Stimulated activated CD4-positive, alpha-beta T cell treated with anti-CD3 and anti-CD28 coated beads, TNF-alpha, amount 100 ng/mL, for 4 hours (primary cell): ENCODE measurements at regions not wholly inside any gene's neighbourhood (a gene's known extent, or its start where the extent isn't known, plus 50 kb on each side); places are given as distances from the start of the nearest gene placed in this dataset.

Experiments used
- DNase-seq, 3 experiments: peaks; one replicate each; pipeline ENCODE4 v3.0.0-alpha.2; 2020; ENCODE audit warnings: low read depth in 3 of 3

DNA sequence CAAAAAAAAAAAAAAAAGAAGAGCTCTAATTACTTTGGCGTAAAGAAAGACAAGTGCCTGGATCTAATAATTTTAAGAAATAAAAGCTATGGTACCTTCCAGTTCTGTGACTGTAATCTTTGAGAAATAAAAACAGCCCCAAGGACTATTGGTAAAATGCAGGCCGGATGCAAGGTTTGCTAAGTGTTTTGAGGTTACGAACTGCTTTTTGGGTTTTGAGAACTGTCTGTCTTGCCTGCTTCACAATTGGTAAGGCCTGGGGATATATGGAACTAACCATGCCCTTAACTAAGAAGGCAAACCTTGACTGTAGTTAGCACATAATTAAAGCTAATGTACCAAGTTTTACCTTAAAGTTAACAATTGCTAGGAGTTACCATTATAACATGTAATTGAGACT is 388.4 kb upstream of the CBLB start:
- DNase-seq = no peak

DNA sequence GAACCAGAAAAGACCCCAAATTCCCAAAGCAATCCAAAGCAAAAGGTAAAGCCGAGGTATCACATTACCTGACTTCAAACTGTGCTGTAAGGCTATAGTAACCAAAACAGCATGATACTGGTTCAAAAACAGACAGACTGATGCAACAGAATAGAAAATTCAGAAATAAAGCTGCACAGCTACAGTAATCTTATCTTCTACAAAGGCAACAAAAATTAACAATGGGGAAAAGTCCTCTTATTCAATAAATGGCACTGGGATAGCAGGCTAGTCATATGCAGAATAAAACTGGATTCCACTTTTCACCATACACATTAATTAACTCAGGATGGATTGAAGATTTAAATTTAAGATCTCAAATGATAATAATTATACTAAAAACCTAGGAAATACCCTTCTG is 392.6 kb upstream of the CBLB start:
- no peak for DNase-seq

DNA sequence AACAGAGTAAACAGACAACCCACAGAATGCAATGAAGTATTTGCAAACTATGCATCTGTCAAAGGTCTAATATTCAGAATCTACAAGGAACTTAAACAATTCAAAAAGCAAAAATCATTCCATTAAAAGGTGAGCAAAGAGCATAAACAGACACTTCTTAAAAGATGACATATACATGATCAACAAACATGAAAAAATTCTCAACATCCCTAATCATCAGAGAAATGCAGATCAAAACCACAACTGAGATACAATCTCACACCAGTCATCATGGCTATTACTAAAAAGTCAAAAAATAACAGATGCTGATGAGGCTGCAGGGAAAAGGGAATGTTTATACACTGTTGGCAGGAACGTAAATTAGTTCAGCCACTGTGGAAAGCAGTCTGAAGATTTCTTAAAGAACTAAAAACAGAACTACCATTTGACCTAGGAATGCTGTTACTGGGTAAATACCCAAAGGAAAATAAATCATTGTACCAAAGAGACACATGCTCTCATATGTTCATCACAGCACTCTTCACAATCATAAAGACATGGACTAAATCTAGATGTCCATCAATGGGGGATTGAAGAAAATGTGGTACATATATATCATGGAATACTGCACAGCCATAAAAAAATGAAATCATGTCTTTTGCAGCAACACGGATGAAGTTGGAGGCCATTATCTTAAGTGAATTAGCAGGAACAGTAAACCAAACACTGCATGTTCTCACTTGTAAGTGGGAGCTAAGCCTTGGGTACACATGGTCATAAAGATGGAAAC is 393.3 kb upstream of the CBLB start:
- DNase-seq = no peak

DNA sequence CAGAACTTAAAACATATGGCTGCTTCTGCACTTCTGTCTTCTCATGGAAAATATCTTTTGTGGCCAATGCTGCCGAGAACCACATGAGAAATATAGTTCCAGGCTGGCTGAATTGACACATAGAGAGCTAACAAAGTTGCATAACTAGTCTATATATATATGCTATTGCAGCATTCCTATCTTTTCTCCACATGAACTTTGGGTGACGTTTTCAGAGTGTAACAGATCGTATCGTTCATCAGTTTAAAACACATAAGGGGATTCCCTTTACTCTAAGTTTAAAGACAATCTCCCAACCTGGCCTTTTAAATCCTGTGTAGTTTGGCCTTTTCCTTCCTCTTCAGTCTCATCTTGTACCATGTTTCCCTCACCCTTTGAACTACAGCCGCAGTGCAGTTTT is 394.2 kb upstream of the CBLB start:
- DNase-seq = no peak

DNA sequence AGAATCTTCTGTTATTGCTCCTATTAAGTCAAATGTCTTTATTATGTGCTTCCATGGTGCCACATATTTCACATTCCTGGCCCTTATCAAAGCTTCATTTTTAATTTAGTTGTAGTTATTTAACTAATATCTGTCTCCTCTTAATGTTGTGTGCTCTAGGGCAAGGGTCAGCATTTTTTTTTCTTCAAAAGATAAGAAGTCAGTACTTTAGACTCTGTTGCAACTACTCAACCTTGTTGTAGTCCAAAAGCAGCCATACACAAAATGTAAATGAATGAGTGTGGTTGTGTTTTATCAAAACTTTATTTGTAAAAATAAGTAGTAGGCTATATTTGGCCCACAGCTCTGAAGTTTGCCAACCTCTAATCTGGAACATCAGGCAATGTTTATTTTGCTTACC is 394.7 kb upstream of the CBLB start:
- DNase-seq = no peak

DNA sequence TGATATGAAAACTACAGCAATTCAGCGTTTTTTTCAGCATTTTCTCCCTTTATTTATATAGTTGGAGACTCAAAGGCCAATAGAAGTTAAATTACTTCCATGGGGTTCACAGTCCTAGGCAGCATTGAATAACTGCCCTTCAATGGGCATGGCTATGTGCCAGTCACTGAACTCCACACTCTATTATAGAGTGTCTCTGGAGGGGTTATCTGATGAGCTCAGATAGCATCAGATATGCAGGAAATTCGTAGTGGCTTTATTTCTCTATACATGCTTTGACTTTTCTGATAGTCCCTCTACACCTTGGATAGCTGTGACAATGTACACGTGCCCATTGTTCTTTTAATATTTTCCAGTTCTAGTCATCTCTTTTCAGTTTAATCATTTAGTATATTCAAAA is 396.9 kb upstream of the CBLB start:
- no peak for DNase-seq

DNA sequence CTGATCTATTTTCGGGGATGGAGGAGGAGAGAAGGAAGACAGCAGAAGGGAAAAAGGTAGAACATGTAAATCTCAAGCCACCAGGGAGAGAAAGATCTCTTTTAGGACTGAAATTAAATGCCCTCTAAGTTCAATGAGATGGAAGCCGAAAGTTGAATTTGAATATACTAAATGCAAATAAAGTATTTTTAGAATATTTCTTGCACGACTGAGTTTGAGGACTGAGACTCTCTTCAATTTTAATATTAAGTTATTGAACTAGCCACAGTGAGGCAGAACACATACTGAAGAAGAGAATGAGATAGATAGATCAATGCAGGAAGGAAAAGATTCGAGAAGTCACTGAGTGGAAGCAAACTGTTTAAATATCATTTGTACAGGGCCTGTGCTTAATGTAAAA is 399.9 kb upstream of the CBLB start:
- no peak for DNase-seq

DNA sequence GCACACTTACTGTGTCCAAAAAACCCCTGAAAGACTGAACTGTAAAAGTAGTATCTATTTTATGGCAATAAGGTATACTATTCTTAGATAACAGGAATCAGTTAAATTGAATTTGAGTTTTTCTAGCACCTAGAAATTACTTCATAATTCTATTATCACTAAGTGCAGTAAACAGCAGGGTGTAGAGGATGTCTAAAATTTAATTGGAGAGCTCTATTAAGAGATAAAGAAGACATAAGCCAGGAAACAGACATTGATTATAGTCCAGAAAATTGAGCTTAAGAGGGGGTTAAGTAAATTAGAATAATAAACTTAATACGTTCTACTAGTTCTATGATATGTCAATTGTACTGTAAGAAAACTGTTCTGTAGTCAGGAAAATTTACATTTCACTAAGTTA is 403.5 kb upstream of the CBLB start:
- no peak for DNase-seq

DNA sequence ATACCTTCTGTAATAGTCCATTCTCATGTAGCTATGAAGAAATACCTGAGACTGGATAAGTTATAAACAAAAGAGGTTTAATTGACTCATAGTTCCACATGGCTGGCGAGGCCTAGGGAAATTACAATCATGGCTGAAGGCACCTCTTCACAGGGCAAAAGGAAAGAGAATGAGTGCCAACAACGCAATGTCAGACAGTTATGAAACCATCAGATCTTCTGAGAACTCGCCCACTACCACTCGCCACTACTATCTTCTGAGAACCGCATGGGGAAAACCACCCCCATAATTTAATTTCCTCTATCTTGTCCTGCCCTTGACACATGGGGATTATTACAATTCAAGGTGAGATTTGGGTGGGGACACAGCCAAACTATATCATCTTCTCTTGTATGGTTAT is 406.8 kb upstream of the CBLB start:
- DNase-seq = no peak

DNA sequence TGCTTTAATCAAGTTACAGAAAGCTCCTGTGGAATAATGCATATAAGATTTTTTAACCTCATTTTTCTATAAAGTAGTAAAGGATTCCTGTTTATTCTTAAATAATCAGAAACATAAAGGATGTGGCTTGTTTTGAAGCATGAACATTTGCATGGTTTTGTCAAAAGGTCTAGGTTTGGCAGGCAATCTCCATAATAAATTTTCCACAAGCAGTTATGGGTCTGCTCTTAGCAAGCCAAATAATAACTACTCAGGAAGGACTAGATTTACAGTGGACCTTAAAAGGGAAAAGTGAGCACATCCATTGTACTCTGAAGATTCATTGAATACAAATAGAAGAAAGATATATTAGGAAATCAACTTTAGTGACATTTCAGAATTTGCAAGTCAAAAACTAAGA is 407.3 kb upstream of the CBLB start:
- DNase-seq = no peak

DNA sequence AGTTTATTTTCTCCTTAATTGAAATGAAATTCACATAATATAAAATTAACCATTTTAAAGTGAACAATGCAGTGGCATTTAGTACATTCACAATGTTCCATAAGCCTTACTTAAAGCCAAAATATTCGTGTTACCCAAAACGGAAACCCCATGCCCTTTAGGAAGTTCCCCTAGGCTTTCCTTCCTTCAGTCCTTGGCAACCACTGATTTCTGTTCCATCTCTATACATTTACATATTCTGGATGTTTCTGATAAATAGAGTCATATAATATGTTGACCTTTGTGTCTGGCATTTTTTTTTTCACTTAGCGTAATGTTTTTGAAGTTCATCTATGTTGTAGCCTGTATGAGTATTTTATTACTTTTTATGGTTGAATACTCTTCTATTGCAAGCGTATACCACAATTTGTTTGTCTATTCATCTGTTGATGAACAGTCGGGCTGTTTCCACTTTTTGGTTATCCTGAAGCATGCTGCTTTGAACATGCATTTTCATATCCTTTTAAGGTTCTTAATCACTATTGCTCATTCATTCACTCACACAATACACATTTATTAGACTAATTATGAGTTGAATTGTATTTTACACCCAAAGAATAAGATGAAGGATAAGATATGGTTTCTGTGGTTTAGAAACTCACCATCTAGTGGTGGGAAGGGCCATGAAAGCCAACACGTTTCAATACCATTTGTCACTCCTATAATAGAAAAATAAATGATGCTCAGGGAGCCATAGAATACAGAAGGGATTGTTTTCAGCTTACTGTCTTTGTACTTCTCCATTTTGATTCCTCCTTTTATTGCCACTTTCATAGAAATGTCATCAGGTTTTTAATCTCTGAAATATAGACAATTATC is 408.2 kb upstream of the CBLB start:
- no peak for DNase-seq

DNA sequence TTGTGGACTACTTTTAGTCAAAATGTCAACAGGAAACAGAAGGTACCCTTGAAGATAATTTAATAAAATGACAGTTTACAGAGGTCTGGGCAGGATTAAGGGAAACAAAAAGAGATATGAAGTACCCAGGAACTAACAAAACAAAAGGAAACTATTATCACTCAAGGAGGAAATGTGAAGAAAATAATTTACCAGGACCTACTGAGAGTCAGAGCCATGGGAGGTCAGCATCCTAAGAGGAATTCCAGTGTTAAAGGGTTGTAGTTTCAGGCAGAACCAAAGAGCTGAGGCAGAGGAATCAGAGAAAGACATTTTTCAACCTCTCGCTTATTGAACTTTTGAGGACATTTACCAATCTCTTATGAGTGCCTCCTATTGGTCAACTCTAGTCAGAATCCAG is 408.9 kb upstream of the CBLB start:
- DNase-seq = no peak

DNA sequence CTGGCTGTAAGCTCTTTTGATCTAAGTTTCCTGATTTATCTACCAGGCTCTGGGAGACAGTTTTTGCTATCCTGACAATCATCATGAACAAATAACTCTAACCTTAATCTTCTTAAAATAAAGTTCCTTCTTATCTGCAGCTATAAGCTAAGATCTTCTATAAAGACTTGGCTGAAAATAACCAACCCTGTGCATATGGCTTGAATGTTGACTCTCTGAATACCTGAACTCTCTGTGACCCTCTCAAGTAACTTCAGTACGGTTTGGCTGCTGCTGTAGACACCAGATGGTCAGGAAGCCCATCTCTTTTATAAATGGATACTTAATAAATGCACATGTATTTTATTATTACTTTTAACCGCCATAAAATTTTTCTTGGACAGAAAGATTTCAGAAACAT is 412.4 kb upstream of the CBLB start:
- DNase-seq = no peak

DNA sequence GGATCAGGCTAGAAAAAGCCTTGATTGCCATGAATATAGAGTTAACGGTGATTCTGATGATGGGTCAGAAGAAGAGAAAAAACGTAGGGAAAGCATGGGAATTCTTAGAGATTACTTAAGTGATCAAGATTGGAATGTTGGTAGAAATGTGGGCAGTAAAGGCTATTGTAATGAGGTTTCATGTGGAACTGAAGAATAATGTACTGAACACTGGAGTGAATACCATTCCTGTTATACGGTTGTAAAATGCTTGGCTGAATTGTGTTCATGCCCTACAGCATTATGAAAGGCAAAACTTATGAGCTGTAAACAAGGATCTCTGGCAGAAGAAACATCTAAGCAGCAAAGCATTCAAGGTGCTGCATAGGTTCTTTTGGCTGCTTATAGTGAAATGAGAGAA is 414.1 kb upstream of the CBLB start:
- DNase-seq = no peak

DNA sequence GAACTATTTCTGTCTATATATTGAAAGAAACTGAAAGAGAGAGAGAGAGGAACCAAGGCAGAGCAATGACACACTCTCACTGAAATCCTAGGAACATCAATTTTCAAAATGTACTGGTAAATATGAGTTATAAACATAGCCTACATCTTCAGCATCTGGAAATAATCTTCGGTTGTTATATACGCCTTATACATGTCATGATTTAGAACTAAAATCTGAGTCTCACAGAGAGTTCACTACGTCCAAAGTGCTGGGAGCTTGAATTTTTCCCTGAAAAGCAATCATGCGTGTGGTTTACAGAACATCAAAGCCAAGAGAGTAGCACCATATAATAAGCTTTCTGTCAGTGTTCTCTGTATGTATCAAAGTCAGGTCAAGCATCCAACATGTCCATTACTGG is 420.0 kb upstream of the CBLB start:
- no peak for DNase-seq

DNA sequence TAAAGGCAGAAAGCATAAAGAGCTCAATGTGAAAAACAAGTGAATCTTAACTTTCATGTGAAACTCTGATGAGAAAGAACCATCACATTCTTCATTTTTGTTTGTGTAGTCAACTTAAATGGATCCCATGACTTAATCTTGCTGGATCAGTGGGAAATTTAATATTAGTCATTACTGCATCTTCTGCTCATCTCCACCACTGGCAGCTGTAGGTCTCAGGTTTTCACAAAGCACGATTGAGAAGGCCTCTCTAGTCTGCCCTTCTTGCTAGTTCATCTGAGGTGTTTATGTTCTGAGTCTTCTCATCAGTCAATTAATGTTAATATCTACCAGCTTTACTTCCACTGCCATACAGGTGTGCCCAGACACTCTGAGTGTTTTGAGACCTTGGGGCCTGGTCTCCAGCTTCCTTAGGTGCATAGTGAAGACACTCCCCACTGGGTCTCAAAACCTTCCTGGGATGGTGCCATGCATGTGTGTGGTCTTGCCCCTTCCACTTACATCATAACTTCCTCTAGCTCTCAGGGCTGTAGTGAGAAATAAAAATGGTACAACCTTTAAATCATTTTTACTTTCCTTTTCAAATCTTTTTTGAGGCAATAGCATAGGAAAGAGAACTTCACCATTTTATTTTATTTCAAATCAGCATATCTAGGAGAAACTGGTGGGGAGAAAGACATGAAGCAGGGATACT is 421.6 kb upstream of the CBLB start:
- no peak for DNase-seq

DNA sequence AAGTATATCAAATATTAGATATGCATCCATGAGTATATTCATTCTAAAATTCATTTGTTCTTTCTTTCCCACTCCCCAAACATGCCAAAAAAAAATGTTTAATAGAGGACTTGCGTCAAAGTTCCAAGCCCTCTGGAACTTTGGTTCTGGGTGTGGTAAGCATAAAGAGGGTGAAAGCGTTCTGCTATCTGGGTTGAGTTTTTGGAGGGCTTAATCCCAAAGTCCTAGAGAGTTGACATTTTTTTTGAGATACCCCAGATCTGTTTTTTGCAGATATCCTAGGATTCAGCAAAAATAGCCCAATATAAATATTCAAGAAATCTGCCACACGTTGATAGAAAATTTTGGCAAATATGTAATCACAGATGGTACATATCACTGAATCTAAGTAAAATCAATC is 424.3 kb upstream of the CBLB start:
- no peak for DNase-seq

DNA sequence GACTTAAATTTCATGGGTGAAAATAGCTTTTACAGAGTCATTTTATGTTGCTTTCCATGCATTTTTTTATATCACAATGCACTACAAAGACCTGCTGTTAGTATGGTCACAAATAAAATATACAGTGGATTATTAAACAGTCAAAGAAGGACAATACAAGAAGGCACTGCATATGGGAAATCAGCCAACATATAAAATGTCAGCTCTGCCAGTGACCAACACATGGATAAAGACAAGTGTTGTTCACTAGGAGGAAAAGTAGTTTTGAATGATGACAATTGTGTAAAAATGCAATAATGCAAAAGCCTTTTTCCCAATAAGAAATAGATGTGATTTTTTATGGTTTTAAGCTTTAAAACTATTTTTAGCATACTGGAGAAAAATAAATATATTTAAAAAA is 425.3 kb upstream of the CBLB start:
- DNase-seq = no peak

DNA sequence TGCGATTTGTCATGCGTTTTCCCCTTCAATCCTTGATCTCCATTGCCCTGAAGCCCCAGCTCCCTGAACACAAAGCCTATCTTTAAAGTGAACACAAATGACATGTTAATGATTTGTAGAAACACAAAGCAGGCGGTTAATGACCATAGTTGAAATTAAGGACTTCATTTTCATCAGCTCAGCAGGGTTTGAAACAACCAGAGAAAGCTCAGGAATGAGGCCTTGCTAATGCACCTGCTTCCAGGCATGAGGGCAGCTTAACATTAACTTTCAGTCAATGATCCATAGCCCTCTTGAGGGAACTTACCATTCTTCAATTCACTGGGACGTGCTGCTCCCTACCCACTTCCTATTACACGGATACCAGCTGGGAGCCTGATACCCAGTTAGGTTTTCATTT is 427.2 kb upstream of the CBLB start:
- DNase-seq = no peak

DNA sequence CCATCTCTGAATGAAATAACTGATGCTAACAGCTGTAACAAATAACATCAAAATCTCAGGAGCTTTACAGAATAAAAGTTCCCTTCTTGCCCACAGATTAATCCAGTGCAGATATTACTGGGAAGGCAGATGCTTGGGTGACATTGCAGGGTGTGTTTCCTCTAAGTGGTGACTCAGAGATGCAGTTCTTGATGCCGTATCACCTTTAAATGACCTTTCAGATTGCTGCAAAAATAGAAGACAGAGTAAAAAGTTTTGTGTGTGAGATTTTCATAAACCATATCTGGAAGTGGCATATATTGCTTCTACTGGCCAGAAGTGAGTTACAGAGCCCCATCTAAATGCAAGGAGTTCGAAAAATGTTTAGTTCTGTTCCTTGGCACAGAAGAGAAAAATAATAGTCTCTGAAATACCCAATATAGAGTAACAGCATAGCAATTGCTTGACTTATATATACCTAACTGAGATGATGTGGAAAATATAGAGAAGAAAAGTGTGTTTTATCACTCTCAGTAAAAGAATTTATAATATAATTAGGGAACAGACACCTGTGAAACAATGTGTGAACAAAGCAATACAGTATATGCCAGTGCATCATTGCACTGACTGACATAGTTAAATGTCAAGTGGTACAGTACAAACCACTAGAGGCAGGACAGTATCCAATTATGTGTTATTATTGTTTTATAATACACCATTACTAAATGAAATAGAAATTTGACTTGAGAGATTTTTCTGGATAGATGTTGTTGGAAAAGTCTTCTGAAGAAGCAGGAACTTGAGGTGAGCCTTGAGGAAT is 430.7 kb upstream of the CBLB start:
- DNase-seq = no peak

DNA sequence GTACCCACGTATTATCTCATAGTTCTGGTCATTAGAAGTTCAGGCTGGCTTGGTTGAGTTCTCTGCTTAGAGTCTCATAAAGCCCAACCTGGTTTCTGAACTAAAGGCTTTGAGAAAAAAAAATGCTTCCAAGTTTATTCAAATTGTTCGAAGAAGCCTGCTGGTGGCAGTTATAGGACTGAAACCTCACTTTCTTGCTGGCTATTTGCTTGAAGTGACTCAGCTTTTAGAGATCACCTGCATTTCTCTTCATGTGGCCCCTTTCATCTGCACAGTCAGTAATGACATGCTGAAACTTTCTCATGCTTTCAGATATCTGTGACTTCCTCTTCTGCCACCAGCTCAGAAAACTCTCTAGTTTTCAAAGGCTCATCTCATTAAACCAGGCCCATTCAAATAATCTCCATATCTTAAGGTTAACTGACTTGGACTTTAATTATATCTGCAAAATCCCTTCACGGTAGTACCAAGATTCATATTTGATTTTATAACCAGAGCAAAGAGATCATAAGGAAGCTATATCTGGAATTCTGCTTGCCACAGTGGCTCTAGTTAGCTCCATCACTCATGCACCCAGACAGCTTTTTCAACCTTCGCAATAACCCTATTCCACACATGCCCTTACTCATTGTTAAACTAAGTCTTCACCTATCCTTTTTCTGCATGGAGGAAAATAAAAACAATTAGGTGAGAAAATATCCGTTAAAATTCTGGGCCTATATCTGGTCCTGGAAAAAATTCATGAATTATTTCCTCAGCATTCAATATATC is 433.8 kb upstream of the CBLB start:
- no peak for DNase-seq
